GM20000 (cell line): ENCODE measurements at regions not wholly inside any gene's neighbourhood (a gene's known extent, or its start where the extent isn't known, plus 50 kb on each side); places are given as distances from the start of the nearest gene placed in this dataset.
A peak's percentile ranks its signal among the peaks of the same experiment; 100 is the strongest.

Experiments
- DNase-seq: peaks from one replicate; pipeline ENCODE4 v3.0.0; 2012; ENCODE audit warnings: low spot score
- TF ChIP-seq, protein P1 (sequence below): IDR thresholded peaks from 2 replicates; pipeline ENCODE4 v1.5.1; 2012; ENCODE audit warnings: mild to moderate bottlenecking, control low read depth; ENCODE audit errors: extremely low read depth, missing control alignments

DNA sequence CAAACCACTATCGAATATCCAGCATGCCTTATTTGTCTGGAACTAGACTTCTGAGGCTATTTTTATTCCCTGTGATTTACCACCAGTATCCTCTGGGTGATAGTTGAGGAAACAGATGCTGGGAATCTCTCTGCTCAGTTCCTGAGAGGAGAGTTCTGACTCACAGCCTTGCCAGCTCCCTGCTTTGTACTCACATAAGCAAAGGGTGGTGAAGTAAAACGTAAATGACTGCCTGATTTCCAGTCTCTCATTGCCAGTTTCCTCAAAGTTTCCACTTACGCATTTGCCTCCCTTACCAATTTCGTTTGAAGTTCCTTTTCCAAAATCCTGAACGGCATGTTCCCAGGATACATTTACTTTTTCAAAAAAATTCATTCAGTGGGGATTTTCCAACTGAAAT lies 69.2 kb upstream of the HNRNPA3 start:
- no peak for DNase-seq
- TF ChIP-seq, protein P1, sequence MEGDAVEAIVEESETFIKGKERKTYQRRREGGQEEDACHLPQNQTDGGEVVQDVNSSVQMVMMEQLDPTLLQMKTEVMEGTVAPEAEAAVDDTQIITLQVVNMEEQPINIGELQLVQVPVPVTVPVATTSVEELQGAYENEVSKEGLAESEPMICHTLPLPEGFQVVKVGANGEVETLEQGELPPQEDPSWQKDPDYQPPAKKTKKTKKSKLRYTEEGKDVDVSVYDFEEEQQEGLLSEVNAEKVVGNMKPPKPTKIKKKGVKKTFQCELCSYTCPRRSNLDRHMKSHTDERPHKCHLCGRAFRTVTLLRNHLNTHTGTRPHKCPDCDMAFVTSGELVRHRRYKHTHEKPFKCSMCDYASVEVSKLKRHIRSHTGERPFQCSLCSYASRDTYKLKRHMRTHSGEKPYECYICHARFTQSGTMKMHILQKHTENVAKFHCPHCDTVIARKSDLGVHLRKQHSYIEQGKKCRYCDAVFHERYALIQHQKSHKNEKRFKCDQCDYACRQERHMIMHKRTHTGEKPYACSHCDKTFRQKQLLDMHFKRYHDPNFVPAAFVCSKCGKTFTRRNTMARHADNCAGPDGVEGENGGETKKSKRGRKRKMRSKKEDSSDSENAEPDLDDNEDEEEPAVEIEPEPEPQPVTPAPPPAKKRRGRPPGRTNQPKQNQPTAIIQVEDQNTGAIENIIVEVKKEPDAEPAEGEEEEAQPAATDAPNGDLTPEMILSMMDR = no peak

DNA sequence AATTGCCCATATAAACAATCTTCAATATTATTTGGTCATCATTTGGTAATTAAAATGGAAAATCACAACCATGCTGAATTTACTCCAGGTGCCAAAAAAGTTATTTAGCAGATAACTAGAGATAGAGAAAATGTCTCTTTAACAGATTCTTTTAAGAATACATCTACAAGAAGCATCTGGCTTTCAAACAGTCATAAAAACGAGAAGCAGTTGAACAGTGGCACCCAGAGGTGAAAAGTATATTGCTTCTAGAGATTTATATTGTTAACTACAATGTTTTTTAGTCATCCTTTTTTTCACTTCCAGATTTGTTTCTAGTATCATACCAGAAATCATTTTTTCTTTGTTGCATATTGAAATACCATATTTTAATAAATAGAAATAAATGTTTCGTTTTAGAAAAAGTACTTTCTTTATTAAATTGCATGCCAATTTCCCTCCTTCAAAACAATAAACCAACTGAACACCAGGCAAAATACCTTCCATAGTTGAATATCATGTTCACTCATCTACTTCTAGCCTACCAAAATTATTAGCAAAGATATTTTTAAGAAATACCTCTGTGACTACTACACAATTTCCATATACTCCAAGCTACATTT lies 65.4 kb upstream of the HNRNPA3 start:
- TF ChIP-seq, protein P1 = peak; percentile 27
- DNase-seq = peak; percentile 50

DNA sequence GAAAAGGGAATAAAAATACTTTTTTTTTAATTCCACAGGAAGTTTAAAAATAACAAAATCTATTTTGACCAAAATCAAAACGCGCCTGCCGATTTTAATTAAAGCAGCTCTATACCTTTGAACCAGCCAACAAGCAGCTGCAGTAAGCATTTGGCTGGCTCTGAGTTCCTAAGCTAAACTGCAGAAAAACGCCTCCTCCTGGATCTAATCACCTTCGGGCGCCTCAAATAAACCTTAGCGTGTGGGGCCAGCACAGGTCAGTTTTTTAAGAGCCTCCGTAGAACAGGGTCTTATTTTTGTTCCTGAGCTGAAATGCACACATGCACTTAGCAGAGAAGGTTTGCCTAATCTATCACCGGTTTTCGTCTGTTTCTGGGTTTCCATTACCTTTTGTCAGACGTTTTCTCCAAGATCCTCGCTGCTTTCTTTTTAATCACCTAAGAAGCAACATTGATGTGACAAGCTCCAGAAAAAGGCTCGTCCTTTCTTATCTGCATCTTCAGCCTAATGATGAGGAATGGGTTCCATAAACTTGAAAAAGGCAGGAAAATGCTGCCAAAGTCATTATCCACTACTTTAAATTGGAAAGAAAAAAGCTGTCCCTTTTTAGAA lies 64.7 kb upstream of the HNRNPA3 start:
- TF ChIP-seq, protein P1 = no peak
- DNase-seq = no peak

DNA sequence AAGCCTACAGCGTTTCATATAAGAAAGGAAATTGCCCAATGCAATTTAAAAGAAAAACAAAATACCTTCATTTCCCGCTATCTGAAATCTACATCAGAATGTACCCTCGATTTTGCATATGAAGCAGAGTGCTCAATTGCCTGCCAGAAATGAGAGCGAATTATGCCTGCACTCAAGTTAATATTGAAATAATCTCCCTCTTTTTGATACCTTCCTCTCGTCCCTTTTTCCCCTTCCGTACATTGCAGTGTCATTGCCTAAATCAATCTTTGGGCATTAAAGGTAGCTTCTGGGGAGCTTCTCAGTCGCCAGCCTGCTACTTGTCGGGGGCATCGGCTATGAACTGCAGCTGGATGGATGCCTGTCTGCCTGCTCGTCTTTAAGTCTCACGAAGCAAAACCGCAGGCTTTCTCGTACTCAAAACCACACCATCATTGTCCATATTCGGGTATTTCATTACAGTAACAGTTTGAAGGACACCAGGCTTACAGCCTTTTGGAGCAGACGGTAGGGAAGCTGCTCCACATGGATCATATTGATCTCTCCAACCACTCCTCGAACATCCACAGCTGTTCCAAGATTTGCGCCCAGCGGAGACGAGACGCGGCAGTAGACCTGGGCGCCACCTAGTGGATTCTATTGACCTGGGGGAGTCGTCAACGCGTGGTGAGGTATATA lies 64.0 kb upstream of the HNRNPA3 start:
- TF ChIP-seq, protein P1 = peak; percentile 94
- peak; percentile 59 for DNase-seq

DNA sequence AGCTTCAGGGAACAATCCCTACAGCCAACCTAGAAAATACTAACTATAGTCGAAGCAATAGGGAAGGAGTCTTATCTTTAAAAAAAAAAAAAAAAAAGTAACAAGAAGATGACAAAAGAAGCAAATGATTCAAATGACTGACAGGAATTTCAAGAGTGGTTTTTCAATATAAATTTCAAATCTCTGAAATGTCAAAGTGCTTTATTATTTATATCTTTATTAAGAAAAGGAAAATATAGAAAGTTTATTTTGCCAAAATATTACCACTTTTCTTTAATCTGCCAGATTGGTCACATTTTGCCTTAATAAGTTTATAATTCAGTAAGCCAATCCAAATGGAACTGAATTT lies 63.5 kb upstream of the HNRNPA3 start:
- TF ChIP-seq, protein P1 = no peak
- no peak for DNase-seq

DNA sequence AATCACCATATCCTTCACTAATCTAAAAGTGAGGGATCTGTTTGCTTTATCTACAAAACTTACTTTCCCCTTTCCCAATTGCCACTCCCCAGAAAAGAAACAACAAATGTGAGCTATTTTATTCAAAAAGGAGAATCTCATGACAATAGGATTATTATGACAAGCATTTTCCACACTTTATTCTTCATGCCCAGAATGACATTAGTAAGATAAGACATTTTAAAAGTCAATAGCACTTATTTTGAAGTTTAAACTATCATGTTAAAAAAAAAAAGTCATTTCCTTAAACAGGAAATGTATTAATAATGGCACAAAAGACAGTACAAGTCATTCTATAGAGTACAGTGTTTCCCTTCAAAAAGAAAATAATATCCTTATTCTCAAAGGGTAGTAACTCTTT lies 58.8 kb upstream of the HNRNPA3 start:
- DNase-seq = no peak
- TF ChIP-seq, protein P1 = no peak

DNA sequence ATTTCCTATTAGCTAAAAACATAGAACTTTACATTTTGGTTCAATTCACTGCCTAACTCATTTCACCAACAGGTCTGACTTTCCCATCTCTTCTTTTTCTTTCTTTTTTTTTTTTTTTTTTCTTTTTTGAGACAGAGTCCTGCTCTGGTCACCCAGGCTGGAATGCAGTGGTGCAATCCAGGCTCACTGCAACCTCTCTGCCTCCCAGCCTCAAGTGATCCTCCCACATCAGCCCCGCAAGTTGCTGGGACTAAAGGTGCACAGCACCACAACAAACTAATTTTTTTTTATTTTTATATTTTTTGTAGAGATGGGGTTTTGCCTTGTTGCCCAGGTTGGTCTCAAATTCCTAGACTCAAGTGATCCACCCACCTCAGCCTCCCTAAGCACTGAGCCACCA lies 57.8 kb upstream of the HNRNPA3 start:
- no peak for DNase-seq
- TF ChIP-seq, protein P1 = no peak
